NCI-H2107 treated with DMSO at 0.1 percent for 48 hours (cell line): ENCODE measurements at regions not wholly inside any gene's neighbourhood (a gene's known extent, or its start where the extent isn't known, plus 50 kb on each side); places are given as distances from the start of the nearest gene placed in this dataset.

Source experiments
- DNase-seq: peaks from one replicate; lab custom pipeline; 2025; ENCODE audit not compliant: unreplicated experiment; lab: John Stamatoyannopoulos, UW

GRCh38 chr12:75844049-75844770 is 187.4 kb downstream of the PHLDA1 start:
- no peak for DNase-seq

GRCh38 chr12:75842090-75842489 is 189.5 kb downstream of the PHLDA1 start:
- no peak for DNase-seq

- DNase-seq, result no peak
Observed at GRCh38 chr12:75840994-75841355, 190.6 kb downstream of the PHLDA1 start.

GRCh38 chr12:75838309-75838708 is 193.3 kb downstream of the PHLDA1 start:
- no peak for DNase-seq

- no peak for DNase-seq
Observed at GRCh38 chr12:75837700-75838099, 193.9 kb downstream of the PHLDA1 start.

GRCh38 chr12:75836533-75836932 is 195.0 kb downstream of the PHLDA1 start:
- DNase-seq, result no peak

GRCh38 chr12:75834591-75834990 is 197.0 kb downstream of the PHLDA1 start:
- no peak for DNase-seq

- DNase-seq, result no peak
Observed at GRCh38 chr12:75833268-75833667, 198.3 kb downstream of the PHLDA1 start.

GRCh38 chr12:75831402-75831801 is 200.2 kb downstream of the PHLDA1 start:
- no peak for DNase-seq

GRCh38 chr12:75827061-75827460 is 204.5 kb downstream of the PHLDA1 start:
- DNase-seq, result no peak

GRCh38 chr12:75825686-75826085 is 205.9 kb downstream of the PHLDA1 start:
- no peak for DNase-seq

GRCh38 chr12:75823475-75823874 is 208.1 kb downstream of the PHLDA1 start:
- no peak for DNase-seq

- DNase-seq, result no peak
Observed at GRCh38 chr12:75822416-75822815, 209.2 kb downstream of the PHLDA1 start.

GRCh38 chr12:75820848-75821578 is 210.6 kb downstream of the PHLDA1 start:
- DNase-seq, result no peak

GRCh38 chr12:75820071-75820470 is 211.5 kb downstream of the PHLDA1 start:
- DNase-seq, result no peak

GRCh38 chr12:75819512-75819911 is 212.1 kb downstream of the PHLDA1 start:
- peak; percentile 38 for DNase-seq

GRCh38 chr12:75818863-75819262 is 212.7 kb downstream of the PHLDA1 start:
- DNase-seq, result no peak

GRCh38 chr12:75816897-75817296 is 214.7 kb downstream of the PHLDA1 start:
- peak; percentile 13 for DNase-seq

GRCh38 chr12:75815756-75816155 is 215.8 kb downstream of the PHLDA1 start:
- DNase-seq, result no peak

GRCh38 chr12:75814851-75815754 is 216.5 kb downstream of the PHLDA1 start:
- DNase-seq, result no peak

- DNase-seq, result no peak
Observed at GRCh38 chr12:75813072-75813471, 218.5 kb downstream of the PHLDA1 start.
